T follicular helper cell (primary cell): ENCODE measurements at regions not wholly inside any gene's neighbourhood (a gene's known extent, or its start where the extent isn't known, plus 50 kb on each side); places are given as distances from the start of the nearest gene placed in this dataset.
"Not testable (repeated sequence)": the region's sequence is repeated elsewhere in the genome, so short reads cannot be mapped to it uniquely, and the experiment has no call there.

Experiments
- DNase-seq: peaks from one replicate; pipeline ENCODE4 v3.0.0-alpha.2; 2020; ENCODE audit warnings: low read depth

- no peak for DNase-seq
These were observed 160.2 kb downstream of the TOX3 start for GRCh38 chr16:52386694-52387093.

GRCh38 chr16:52384378-52384777 is 162.6 kb downstream of the TOX3 start:
- DNase-seq = no peak

- no peak for DNase-seq
These were observed 163.2 kb downstream of the TOX3 start for GRCh38 chr16:52383640-52384292.

GRCh38 chr16:52383119-52383518 is 163.8 kb downstream of the TOX3 start:
- no peak for DNase-seq

- DNase-seq = no peak
These were observed 167.4 kb downstream of the TOX3 start for GRCh38 chr16:52379551-52379950.

- DNase-seq = no peak
These were observed 170.2 kb downstream of the TOX3 start for GRCh38 chr16:52376676-52377280.

- no peak for DNase-seq
These were observed 174.6 kb downstream of the TOX3 start for GRCh38 chr16:52372313-52372712.

- DNase-seq = no peak
These were observed 178.1 kb downstream of the TOX3 start for GRCh38 chr16:52368859-52369258.

- DNase-seq = no peak
These were observed 179.1 kb downstream of the TOX3 start for GRCh38 chr16:52367821-52368220.

- DNase-seq = no peak
These were observed 180.0 kb downstream of the TOX3 start for GRCh38 chr16:52366983-52367382.

- no peak for DNase-seq
These were observed 182.4 kb downstream of the TOX3 start for GRCh38 chr16:52364500-52364899.

- no peak for DNase-seq
These were observed 183.9 kb downstream of the TOX3 start for GRCh38 chr16:52363082-52363481.

- DNase-seq = no peak
These were observed 189.2 kb downstream of the TOX3 start for GRCh38 chr16:52357711-52358110.

GRCh38 chr16:52353249-52353648 is 193.7 kb downstream of the TOX3 start:
- DNase-seq = no peak

GRCh38 chr16:52351451-52351850 is 195.5 kb downstream of the TOX3 start:
- DNase-seq = no peak

GRCh38 chr16:52350031-52350642 is 196.8 kb downstream of the TOX3 start:
- DNase-seq = no peak

- DNase-seq = no peak
These were observed 200.2 kb downstream of the TOX3 start for GRCh38 chr16:52346709-52347108.

- DNase-seq = not testable (repeated sequence)
These were observed 213.3 kb downstream of the TOX3 start for GRCh38 chr16:52333673-52334072.

GRCh38 chr16:52320930-52321439 is 226.0 kb downstream of the TOX3 start:
- DNase-seq = no peak

GRCh38 chr16:52318302-52319009 is 228.5 kb downstream of the TOX3 start:
- DNase-seq = no peak

- no peak for DNase-seq
These were observed 230.7 kb downstream of the TOX3 start for GRCh38 chr16:52316241-52316640.

- DNase-seq = no peak
These were observed 234.2 kb downstream of the TOX3 start for GRCh38 chr16:52312716-52313115.
